NCI-H2107 treated with DMSO at 0.1 percent for 48 hours (cell line): ENCODE measurements at regions not wholly inside any gene's neighbourhood (a gene's known extent, or its start where the extent isn't known, plus 50 kb on each side); places are given as distances from the start of the nearest gene placed in this dataset.
"Not testable (repeated sequence)": the region's sequence is repeated elsewhere in the genome, so short reads cannot be mapped to it uniquely, and the experiment has no call there.

Experiments
- DNase-seq: peaks from one replicate; lab custom pipeline; 2025; ENCODE audit not compliant: unreplicated experiment; lab: John Stamatoyannopoulos, UW

- DNase-seq = no peak
Observed at GRCh38 chr6:68238097-68238601, 396.9 kb upstream of the ADGRB3 start.

- DNase-seq = no peak
Observed at GRCh38 chr6:68237205-68237604, 397.9 kb upstream of the ADGRB3 start.

GRCh38 chr6:68235326-68235784, 399.7 kb upstream of the ADGRB3 start:
- DNase-seq = no peak

- no peak for DNase-seq
Observed at GRCh38 chr6:68233623-68234022, 401.5 kb upstream of the ADGRB3 start.

- DNase-seq = no peak
Observed at GRCh38 chr6:68229566-68229965, 405.5 kb upstream of the ADGRB3 start.

GRCh38 chr6:68226460-68226859, 408.6 kb upstream of the ADGRB3 start:
- DNase-seq = no peak

- no peak for DNase-seq
Observed at GRCh38 chr6:68225729-68226128, 409.4 kb upstream of the ADGRB3 start.

GRCh38 chr6:68211242-68211795, 423.8 kb upstream of the ADGRB3 start:
- DNase-seq = no peak

GRCh38 chr6:68207612-68208011, 427.5 kb upstream of the ADGRB3 start:
- not testable (repeated sequence) for DNase-seq

GRCh38 chr6:68200929-68201328, 434.2 kb upstream of the ADGRB3 start:
- no peak for DNase-seq

- no peak for DNase-seq
Observed at GRCh38 chr6:68197356-68197755, 437.7 kb upstream of the ADGRB3 start.

GRCh38 chr6:68196645-68197044, 438.4 kb upstream of the ADGRB3 start:
- DNase-seq = no peak

GRCh38 chr6:68195753-68196152, 439.3 kb upstream of the ADGRB3 start:
- not testable (repeated sequence) for DNase-seq

- no peak for DNase-seq
Observed at GRCh38 chr6:68194846-68195478, 440.1 kb upstream of the ADGRB3 start.

- no peak for DNase-seq
Observed at GRCh38 chr6:68192988-68193387, 442.1 kb upstream of the ADGRB3 start.

- DNase-seq = no peak
Observed at GRCh38 chr6:68189217-68189815, 445.8 kb upstream of the ADGRB3 start.

- no peak for DNase-seq
Observed at GRCh38 chr6:68186870-68187269, 448.2 kb upstream of the ADGRB3 start.

- DNase-seq = no peak
Observed at GRCh38 chr6:68182386-68182785, 452.7 kb upstream of the ADGRB3 start.

GRCh38 chr6:68181027-68181426, 454.1 kb upstream of the ADGRB3 start:
- not testable (repeated sequence) for DNase-seq

- DNase-seq = no peak
Observed at GRCh38 chr6:68173616-68174015, 461.5 kb upstream of the ADGRB3 start.

GRCh38 chr6:68169922-68170321, 465.2 kb upstream of the ADGRB3 start:
- no peak for DNase-seq

GRCh38 chr6:68167604-68168003, 467.5 kb upstream of the ADGRB3 start:
- no peak for DNase-seq
